BE2C (cell line): ENCODE measurements at regions not wholly inside any gene's neighbourhood (a gene's known extent, or its start where the extent isn't known, plus 50 kb on each side); places are given as distances from the start of the nearest gene placed in this dataset.
"Not testable (repeated sequence)": the region's sequence is repeated elsewhere in the genome, so short reads cannot be mapped to it uniquely, and the experiment has no call there.

Source experiments
- DNase-seq: peaks from one replicate; pipeline ENCODE4 v3.0.0-alpha.2; 2020
- H3K27me3 ChIP-seq: fragments of 250-450 bp; sonication (Bioruptor Pico); 2 replicates; pipeline ENCODE4 v1.5.1; 2020; ENCODE audit warnings: mild to moderate bottlenecking
- H3K36me3 ChIP-seq: fragments of 250-450 bp; sonication (Bioruptor Pico); 2 replicates; pipeline ENCODE4 v1.5.1; 2020; ENCODE audit warnings: mild to moderate bottlenecking
- H3K4me1 ChIP-seq: fragments of 250-450 bp; sonication (Bioruptor Pico); 2 replicates; pipeline ENCODE4 v1.5.1; 2020
- H3K4me3 ChIP-seq: 2 replicates; pipeline ENCODE4 v1.5.1; 2011; ENCODE audit warnings: low read depth, low read length
- H3K9me3 ChIP-seq: fragments of 250-450 bp; sonication (Bioruptor Pico); 2 replicates; pipeline ENCODE4 v1.5.1; 2020
- TF ChIP-seq, protein P1 (sequence below): IDR thresholded peaks from 2 replicates; pipeline ENCODE4 v1.5.1; 2012; ENCODE audit warnings: mild to moderate bottlenecking, low read depth, low read length

DNA sequence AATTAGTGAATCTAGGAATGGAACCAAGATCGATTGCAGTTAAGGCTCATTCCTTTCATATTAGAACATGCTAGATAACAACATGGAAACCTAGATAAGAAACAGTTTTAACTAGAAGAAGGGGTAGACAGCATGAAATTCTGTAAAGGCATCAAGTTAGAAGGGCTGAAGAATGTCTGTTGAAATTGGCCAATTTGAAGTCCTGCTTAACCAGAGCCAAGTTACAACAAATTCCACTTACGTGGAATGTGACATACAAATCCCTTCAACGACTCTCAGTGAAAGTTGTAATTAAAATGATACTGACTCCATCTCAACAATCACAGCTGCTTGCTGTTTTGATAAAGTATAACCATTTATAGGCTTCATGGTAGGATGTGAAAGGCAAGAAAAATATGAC lies 1065.7 kb downstream of the DNAJB9 start:
- DNase-seq = no peak
- Histone ChIP-seq H3K27me3 (no peaks in the 10 kb centered on the region), H3K4me1 (no peaks in the 10 kb centered on the region), H3K9me3 (no peaks in the 10 kb centered on the region), H3K36me3 (no peaks in the 10 kb centered on the region), H3K4me3 (no peak overlapping the region)
- TF ChIP-seq, protein P1, sequence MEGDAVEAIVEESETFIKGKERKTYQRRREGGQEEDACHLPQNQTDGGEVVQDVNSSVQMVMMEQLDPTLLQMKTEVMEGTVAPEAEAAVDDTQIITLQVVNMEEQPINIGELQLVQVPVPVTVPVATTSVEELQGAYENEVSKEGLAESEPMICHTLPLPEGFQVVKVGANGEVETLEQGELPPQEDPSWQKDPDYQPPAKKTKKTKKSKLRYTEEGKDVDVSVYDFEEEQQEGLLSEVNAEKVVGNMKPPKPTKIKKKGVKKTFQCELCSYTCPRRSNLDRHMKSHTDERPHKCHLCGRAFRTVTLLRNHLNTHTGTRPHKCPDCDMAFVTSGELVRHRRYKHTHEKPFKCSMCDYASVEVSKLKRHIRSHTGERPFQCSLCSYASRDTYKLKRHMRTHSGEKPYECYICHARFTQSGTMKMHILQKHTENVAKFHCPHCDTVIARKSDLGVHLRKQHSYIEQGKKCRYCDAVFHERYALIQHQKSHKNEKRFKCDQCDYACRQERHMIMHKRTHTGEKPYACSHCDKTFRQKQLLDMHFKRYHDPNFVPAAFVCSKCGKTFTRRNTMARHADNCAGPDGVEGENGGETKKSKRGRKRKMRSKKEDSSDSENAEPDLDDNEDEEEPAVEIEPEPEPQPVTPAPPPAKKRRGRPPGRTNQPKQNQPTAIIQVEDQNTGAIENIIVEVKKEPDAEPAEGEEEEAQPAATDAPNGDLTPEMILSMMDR = no peak

GRCh38 chr7:109637428-109637990 lies 1067.8 kb downstream of the DNAJB9 start:
- H3K4me1 ChIP-seq = no peaks in the 10 kb centered on the region
- H3K36me3 ChIP-seq = no peaks in the 10 kb centered on the region
- TF ChIP-seq, protein P1 = no peak
- H3K4me3 ChIP-seq = no peak overlapping the region
- no peaks in the 10 kb centered on the region for H3K9me3 ChIP-seq
- no peaks in the 10 kb centered on the region for H3K27me3 ChIP-seq
- no peak for DNase-seq

DNA sequence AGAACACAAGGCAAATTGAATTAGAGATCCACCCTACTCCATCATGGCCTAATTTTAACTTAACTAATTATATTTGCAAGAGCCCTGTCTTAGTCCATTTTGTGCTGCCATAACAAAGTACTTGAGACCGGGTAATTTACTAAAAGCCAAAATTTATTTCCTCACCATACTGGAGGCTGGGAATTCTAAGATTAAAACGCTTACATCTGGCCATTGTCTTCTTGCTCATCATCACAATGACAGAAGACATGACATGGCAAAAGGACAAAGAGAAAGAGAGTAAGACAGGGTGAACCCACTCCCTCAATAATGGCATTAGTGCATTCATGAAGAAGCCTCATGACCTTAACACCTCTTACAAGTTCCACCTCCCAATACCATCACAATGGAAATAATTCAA lies 1068.6 kb downstream of the DNAJB9 start:
- TF ChIP-seq, protein P1 = no peak
- no peaks in the 10 kb centered on the region for H3K36me3 ChIP-seq
- H3K9me3 ChIP-seq = no peaks in the 10 kb centered on the region
- H3K27me3 ChIP-seq = no peaks in the 10 kb centered on the region
- no peak for DNase-seq
- H3K4me1 ChIP-seq = no peaks in the 10 kb centered on the region
- no peak overlapping the region for H3K4me3 ChIP-seq

DNA sequence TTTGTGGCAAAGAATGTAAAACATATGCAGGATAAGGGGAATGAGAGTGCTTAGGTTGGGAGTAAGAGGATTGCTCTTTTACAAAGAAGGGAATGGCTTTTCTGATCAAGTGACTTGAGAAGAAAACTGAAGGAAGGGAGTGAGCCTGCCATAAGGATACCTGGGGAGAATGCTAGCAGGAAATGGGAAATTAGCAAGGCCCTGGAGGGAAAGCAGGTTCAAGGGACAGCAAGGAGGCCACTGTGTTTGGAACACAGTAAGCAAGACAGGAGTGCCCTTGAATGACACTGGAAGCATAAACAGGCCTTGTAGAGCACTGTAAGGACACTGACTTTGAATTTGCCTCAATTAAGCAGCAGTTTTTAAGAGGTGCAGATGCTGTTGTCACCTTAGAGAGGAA lies 1069.9 kb downstream of the DNAJB9 start:
- no peaks in the 10 kb centered on the region for H3K36me3 ChIP-seq
- no peak for DNase-seq
- H3K27me3 ChIP-seq = no peaks in the 10 kb centered on the region
- no peak overlapping the region for H3K4me3 ChIP-seq
- TF ChIP-seq, protein P1 = no peak
- H3K4me1 ChIP-seq = no peaks in the 10 kb centered on the region
- no peaks in the 10 kb centered on the region for H3K9me3 ChIP-seq

GRCh38 chr7:109641445-109641844 lies 1071.8 kb downstream of the DNAJB9 start:
- no peaks in the 10 kb centered on the region for H3K4me1 ChIP-seq
- no peak overlapping the region for H3K4me3 ChIP-seq
- H3K27me3 ChIP-seq = no peaks in the 10 kb centered on the region
- TF ChIP-seq, protein P1 = no peak
- H3K36me3 ChIP-seq = no peaks in the 10 kb centered on the region
- DNase-seq = no peak
- H3K9me3 ChIP-seq = no peaks in the 10 kb centered on the region

- Histone ChIP-seq H3K27me3 (no peaks in the 10 kb centered on the region), H3K9me3 (no peaks in the 10 kb centered on the region), H3K4me3 (no peak overlapping the region), H3K36me3 (no peaks in the 10 kb centered on the region), H3K4me1 (no peaks in the 10 kb centered on the region)
- no peak for DNase-seq
- TF ChIP-seq, protein P1 = no peak
Observed at GRCh38 chr7:109646124-109646523, 1076.5 kb downstream of the DNAJB9 start.

DNA sequence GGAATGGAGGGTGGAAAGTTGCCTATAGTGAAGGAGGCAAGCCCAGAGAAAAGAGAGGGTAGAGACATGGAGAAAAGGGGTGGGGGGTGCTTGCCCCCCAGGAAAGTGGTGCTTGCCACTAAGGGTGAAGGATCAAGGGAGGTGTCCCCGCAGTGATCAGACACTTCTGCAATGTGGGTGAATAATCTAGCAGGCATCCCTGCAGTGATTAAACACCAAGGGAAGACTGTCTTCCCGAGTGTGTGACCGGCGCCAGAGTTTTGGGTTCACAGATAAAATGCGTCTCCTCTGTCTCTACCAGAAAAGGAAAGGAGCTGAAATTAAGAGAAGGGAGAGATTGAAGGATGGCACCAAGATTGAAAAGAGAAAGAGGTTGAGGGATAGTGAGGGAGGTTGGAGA lies 1076.9 kb downstream of the DNAJB9 start:
- DNase-seq, H3K4me1 ChIP-seq, H3K4me3 ChIP-seq, H3K27me3 ChIP-seq, H3K9me3 ChIP-seq, H3K36me3 ChIP-seq: not testable (repeated sequence)

- DNase-seq, H3K9me3 ChIP-seq, H3K27me3 ChIP-seq, H3K4me1 ChIP-seq, H3K4me3 ChIP-seq, H3K36me3 ChIP-seq: not testable (repeated sequence)
Observed at GRCh38 chr7:109647263-109647662, 1077.6 kb downstream of the DNAJB9 start.
